ENCODE measurements at regions not wholly inside any gene's neighbourhood (a gene's known extent, or its start where the extent isn't known, plus 50 kb on each side); places are given as distances from the start of the nearest gene placed in this dataset.

GRCh38 chr4:100054071-100054470, 104.0 kb upstream of the H2AZ1 start:
- no peak for TF ChIP-seq CTCF (conservative IDR thresholded peaks at IDR 0.05; ENCODE audit: low read depth, low read length)
- H2AFZ ChIP-seq (ENCODE audit: low read depth): no peak overlapping the region
- no peak overlapping the region for H3K9ac ChIP-seq
- H3K4me2 ChIP-seq: no peak overlapping the region
- no peak overlapping the region for H3K4me3 ChIP-seq (IDR thresholded peaks at IDR 0.05; ENCODE audit: insufficient read depth, low read depth, low read length)
- H3K79me2 ChIP-seq (ENCODE audit: insufficient read depth, low read depth): no peaks in the 10 kb centered on the region
- no peaks in the 10 kb centered on the region for H4K20me1 ChIP-seq (ENCODE audit: insufficient read depth)
- no peaks in the 10 kb centered on the region for H3K4me1 ChIP-seq (ENCODE audit: low read depth, poor library complexity, severe bottlenecking)
- H3K36me3 ChIP-seq (ENCODE audit: insufficient read depth): no peaks in the 10 kb centered on the region
- H3K27ac ChIP-seq: no peak overlapping the region
- no peaks in the 10 kb centered on the region for H3K27me3 ChIP-seq (ENCODE audit: insufficient read depth, low read depth)

DNA sequence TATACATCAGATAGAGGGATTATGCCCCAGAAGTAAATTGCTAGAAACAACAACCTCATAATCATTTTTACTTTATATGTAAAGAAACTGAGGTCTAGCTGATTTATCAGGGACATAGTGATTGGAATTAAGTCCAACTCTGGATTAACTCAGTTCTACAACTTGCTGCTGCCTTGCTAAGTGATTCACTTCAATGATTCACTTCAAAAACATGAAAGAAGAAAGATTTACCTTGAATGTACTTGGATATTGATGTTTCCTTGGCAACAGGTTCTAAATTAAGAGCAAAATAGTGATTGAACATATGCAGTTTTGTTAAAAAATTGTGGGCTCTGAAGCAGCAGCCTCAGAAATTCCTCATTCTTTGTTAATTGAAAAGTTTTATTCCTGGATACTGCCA, 99.8 kb upstream of the H2AZ1 start:
- TF ChIP-seq CTCF (conservative IDR thresholded peaks at IDR 0.05; ENCODE audit: low read depth, low read length): no peak
- Histone ChIP-seq H4K20me1 (ENCODE audit: insufficient read depth) (no peaks in the 10 kb centered on the region), H3K79me2 (ENCODE audit: insufficient read depth, low read depth) (no peaks in the 10 kb centered on the region), H2AFZ (ENCODE audit: low read depth) (no peak overlapping the region), H3K4me2 (no peak overlapping the region), H3K9ac (no peak overlapping the region), H3K4me1 (ENCODE audit: low read depth, poor library complexity, severe bottlenecking) (no peaks in the 10 kb centered on the region), H3K36me3 (ENCODE audit: insufficient read depth) (no peaks in the 10 kb centered on the region), H3K27me3 (ENCODE audit: insufficient read depth, low read depth) (no peaks in the 10 kb centered on the region), H3K27ac (no peak overlapping the region), H3K4me3 (IDR thresholded peaks at IDR 0.05; ENCODE audit: insufficient read depth, low read depth, low read length) (no peak overlapping the region)

DNA sequence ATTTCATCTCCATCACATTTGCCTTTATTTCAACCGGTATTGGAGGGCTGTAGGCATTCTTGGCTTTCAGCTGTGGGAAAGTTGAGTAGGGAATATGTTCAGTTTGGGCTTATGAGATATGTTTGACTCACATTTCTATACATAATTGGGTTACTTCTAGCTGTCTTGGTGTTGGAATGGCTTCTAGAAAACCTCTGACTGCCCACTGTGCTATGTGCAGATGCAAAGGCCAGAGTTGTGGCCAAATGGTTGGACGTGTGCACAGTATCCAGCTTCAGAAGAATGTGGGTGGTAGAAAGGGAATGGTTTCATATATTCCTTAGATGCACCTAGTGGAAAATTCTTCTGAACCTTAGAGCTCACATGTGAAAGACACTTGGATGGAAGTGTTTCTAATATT, 92.6 kb upstream of the H2AZ1 start:
- Histone ChIP-seq H3K4me1 (ENCODE audit: low read depth, poor library complexity, severe bottlenecking) (no peaks in the 10 kb centered on the region), H3K36me3 (ENCODE audit: insufficient read depth) (no peaks in the 10 kb centered on the region), H4K20me1 (ENCODE audit: insufficient read depth) (no peaks in the 10 kb centered on the region), H3K4me3 (IDR thresholded peaks at IDR 0.05; ENCODE audit: insufficient read depth, low read depth, low read length) (no peak overlapping the region), H3K9ac (no peak overlapping the region), H3K27ac (no peak overlapping the region), H3K4me2 (no peak overlapping the region), H2AFZ (ENCODE audit: low read depth) (no peak overlapping the region), H3K27me3 (ENCODE audit: insufficient read depth, low read depth) (no peaks in the 10 kb centered on the region), H3K79me2 (ENCODE audit: insufficient read depth, low read depth) (no peaks in the 10 kb centered on the region)
- TF ChIP-seq CTCF (conservative IDR thresholded peaks at IDR 0.05; ENCODE audit: low read depth, low read length): no peak

DNA sequence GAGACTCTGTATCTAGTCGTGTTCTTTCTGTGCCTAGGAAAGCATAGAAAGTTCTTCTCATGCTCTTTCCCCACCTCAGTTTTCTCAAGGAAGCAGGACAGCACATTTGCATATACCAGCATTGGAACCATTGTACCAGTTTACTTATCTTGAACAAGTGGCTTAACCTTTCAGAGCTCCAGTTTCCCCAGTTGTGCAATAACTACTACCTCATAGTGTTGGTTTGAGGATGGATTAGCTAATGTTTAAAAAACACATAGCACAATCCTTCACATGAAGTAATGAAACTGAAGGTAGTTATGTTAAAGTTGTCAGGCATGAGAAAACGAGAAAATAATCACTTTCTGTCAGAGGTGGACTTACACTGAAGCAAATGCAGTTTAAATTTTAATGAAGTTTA, 92.2 kb upstream of the H2AZ1 start:
- Histone ChIP-seq H2AFZ (ENCODE audit: low read depth) (no peak overlapping the region), H3K27me3 (ENCODE audit: insufficient read depth, low read depth) (no peaks in the 10 kb centered on the region), H4K20me1 (ENCODE audit: insufficient read depth) (no peaks in the 10 kb centered on the region), H3K36me3 (ENCODE audit: insufficient read depth) (no peaks in the 10 kb centered on the region), H3K4me1 (ENCODE audit: low read depth, poor library complexity, severe bottlenecking) (no peaks in the 10 kb centered on the region), H3K27ac (no peak overlapping the region), H3K79me2 (ENCODE audit: insufficient read depth, low read depth) (no peaks in the 10 kb centered on the region), H3K4me3 (IDR thresholded peaks at IDR 0.05; ENCODE audit: insufficient read depth, low read depth, low read length) (no peak overlapping the region), H3K9ac (no peak overlapping the region), H3K4me2 (no peak overlapping the region)
- TF ChIP-seq CTCF (conservative IDR thresholded peaks at IDR 0.05; ENCODE audit: low read depth, low read length): no peak

- no peak for TF ChIP-seq CTCF (conservative IDR thresholded peaks at IDR 0.05; ENCODE audit: low read depth, low read length)
- Histone ChIP-seq H3K27me3 (ENCODE audit: insufficient read depth, low read depth) (no peaks in the 10 kb centered on the region), H3K9ac (no peak overlapping the region), H4K20me1 (ENCODE audit: insufficient read depth) (no peaks in the 10 kb centered on the region), H3K4me3 (IDR thresholded peaks at IDR 0.05; ENCODE audit: insufficient read depth, low read depth, low read length) (no peak overlapping the region), H3K27ac (no peak overlapping the region), H3K79me2 (ENCODE audit: insufficient read depth, low read depth) (no peaks in the 10 kb centered on the region), H2AFZ (ENCODE audit: low read depth) (no peak overlapping the region), H3K4me1 (ENCODE audit: low read depth, poor library complexity, severe bottlenecking) (no peaks in the 10 kb centered on the region), H3K36me3 (ENCODE audit: insufficient read depth) (no peaks in the 10 kb centered on the region), H3K4me2 (no peak overlapping the region)
Observed at GRCh38 chr4:100041646-100042045, 91.6 kb upstream of the H2AZ1 start.

Measured in KMS-11 (cell line).